ENCODE measurements at regions not wholly inside any gene's neighbourhood (a gene's known extent, or its start where the extent isn't known, plus 50 kb on each side); places are given as distances from the start of the nearest gene placed in this dataset.
A peak's percentile ranks its signal among the peaks of the same experiment; 100 is the strongest.

DNA sequence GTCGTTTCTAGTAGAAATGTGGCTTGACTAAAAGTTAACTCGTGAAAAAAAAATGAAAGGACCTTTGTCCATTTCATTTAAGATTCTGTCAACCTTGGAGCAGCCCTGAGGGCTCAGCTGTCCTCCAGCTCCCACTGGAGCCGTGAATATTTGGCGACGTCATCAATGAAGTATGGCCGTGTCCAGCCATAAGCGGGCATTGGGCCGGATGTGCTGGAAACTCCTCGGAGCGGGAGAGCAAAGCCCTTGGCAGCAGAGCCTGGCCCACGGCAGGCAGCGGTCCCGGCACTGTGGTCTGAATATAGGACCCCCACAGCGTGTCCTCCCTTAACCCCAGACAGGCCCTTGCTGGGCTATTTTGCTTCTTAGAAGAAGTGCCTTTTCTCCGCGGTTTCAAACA is 50.0 kb downstream of the JAKMIP3 start:
- peak; percentile 74 for DNase-seq

- DNase-seq: no peak
Measured at GRCh38 chr10:132117146-132117545, 51.4 kb downstream of the JAKMIP3 start.

DNA sequence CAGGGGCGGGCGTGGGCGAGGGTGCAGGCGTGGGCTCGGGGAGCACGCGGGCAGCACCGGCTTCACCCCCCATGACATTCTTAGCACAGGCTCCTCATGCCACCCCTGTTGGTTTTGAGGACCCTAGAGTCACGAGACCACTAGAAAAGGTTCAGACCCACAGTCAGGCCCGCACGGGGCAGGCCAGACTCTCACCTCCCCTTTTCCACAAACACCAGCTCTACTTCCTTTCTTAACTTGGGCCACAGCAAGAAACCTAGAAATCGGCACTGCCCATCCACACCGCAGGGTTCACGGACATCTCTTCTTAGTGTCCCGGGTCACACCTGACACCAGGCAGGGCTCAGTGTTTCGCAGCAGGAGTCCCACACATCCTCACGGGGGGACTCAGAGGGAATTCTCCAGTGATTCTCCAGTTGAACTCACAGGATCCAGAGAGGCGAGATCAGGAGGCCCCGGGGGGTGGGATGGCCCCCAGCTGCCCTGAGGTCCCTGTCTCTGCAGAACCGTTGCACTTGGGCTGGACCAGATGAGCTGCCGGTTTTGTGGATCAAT is 52.0 kb downstream of the JAKMIP3 start:
- DNase-seq: no peak

DNA sequence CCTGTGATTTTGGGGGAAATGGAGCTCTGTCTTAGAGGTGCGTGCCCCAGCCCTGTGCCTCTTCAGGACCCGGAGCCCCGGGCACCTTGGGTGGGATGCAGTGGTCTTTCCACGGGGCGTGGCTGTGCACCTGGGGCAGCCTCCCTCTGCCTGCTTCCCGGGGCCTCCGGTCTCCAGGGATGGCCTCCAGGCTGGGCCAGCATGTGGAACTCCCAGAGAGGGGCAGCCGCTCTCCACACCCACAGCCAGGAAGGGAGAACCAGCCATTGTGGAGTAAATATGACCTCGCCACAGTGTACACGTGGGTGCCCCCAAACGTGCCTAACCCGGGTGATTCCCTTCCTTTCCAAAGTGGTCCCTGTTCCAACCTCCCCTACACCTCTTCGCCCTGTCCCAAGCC is 52.6 kb downstream of the JAKMIP3 start:
- no peak for DNase-seq

DNA sequence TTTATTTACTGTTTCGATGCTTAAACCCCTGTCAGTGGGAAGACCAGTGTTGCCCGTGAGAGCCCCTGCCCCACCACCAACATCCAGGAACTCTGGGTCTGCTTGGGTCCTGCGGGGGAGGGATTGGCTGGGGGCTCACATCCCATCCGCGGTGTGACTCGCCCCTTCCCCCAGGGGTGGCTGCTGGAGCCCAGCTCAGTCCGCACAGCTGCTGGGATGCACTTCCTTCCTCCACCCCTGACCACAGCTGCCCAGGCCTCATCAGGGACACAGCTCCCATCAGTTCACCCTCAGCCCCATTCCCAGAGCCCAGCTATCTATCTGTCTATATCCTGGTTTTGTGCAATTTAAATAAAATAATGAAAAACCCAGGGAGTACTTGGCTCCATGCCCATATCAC is 54.5 kb downstream of the JAKMIP3 start:
- DNase-seq: no peak

DNA sequence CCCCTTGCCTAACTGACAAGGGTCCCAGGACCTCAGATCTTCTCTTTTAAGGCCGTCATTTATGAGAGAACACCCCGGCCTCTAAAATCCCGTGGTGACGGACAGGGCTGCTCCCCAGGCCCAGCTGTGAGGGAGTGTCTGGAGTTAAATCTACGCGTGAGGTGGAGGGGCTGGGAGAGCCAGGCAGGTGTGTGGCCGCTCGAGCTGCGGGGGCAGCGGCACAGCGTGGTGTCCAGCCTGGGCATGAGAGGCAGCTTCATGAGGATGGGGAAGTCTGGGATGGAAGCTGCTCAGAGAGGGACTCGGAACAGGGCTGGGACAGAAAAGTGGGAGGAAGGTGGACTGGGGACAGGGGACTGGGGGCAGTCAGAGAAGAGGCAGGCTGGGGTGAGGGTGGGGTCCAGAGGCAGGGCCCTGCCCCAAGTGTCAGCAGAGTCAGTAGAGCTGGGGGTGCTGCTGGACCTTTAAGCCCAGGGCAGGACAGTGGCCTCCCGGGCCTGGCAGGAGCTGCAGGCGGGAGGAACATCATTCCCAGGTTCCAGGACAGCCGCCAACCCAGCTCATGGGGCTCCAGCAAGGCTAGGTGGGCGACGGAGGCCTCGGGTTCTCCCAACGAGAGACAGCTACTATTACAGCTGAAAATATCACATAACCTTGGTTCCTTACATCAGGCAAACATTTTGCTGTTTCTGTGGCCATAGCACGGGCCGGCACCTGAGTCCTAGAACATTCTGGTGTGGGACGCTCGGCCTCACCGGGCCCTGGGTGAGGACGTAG is 55.2 kb downstream of the JAKMIP3 start:
- no peak for DNase-seq

- DNase-seq: no peak
Measured at GRCh38 chr10:132121511-132121830, 55.7 kb downstream of the JAKMIP3 start.

DNA sequence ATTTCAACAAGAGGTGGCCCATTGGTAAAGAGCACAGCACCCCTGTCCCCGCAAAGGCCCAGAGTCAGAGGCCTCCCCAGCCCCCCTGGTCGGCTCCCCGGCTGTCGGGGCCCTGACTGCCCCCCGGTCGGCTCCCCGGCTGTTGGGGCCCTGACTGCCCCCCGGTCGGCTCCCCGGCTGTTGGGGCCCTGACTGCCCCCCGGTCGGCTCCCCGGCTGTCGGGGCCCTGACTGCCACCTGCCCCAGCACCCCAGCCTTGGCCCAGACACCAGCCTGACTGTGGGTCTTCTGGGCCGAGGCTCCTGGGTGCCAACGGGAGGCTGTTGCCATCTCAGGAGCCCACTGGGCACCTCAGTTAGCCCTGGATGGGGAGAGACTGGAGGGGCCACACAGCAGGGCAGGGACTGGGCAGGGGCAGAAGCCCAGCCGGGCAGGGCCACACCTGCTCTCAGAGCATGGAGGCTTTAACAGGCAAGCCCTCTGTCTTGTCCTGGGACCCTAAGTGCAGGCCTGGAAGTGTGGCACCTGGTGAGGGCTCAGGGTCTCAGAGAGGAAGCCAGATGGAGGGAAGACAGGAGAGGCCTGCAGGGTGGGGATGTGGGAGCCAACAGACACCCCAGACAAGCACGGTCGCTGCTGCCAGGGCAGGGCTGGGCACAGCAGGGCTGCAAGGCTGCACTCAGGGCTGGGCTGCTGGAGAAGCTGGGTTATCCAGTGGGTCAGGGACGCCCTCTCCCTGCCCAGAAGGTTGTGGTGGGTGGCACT is 56.5 kb downstream of the JAKMIP3 start:
- DNase-seq: no peak

GRCh38 chr10:132122939-132123445 is 57.2 kb downstream of the JAKMIP3 start:
- no peak for DNase-seq

DNA sequence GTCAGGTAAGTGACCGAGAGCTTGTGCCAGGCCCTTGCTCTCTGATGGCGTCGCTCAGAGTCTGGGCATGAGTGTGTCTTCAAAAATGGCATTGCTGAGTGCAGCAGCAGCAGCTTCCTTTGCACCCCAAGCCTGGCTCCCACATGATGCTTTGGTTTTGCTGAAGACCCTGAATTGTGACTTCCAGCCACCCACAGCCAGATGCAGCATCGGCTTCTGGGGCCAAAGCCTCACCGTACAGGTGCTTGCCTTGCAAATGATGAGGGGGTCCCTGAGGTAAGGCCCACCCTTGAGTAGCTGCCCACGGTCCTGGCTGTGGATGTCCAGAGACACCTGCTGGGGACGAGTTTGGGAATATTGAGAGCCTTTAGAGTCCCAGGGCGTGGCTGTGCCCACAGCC is 57.9 kb downstream of the JAKMIP3 start:
- no peak for DNase-seq

GRCh38 chr10:132124201-132124920 is 58.6 kb downstream of the JAKMIP3 start:
- no peak for DNase-seq

- peak; percentile 21 for DNase-seq
Measured at GRCh38 chr10:132129431-132129830, 57.3 kb upstream of the DPYSL4 start.

- no peak for DNase-seq
Measured at GRCh38 chr10:132130286-132131265, 56.2 kb upstream of the DPYSL4 start.

DNA sequence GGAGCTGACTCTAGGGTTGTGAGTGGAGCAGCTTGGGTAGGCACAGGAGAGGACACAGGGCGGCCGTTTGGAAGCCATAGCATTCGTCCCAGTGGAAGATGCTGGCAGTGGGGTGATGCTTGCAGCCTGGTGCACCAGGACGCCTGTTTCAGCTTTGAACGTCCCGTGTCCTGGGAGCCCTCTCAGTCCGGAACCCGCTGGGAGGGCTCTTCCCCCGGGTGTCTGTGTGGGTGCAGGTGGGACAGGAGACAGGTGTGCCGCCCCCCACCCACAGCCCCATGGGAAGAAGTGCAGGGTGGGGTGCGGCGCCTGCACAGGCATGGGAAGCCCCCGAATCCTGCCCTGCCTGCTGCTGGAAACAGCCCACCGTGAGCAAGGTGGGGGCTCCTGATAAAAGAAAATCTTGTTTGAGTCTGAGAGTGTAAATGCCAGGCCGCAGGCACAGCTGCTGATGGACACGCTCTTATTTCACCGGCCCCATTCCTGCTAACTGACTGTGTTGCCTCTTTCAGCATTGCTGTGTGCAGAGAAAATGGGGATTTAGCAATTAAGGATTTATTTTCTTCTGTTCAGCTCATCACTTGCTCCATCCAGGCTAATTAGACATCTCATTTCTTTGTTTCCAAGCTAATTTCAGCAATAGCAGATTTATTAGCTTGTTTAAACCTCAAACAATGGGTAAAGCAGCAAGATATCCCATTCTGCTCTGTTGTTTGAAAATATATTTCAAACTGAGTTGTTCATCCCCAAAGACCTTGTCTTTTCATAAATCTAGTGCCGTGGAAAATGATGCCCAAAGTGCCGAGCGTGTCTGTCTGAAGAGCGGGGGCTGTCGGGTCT is 54.9 kb upstream of the DPYSL4 start:
- DNase-seq: peak; percentile 67

DNA sequence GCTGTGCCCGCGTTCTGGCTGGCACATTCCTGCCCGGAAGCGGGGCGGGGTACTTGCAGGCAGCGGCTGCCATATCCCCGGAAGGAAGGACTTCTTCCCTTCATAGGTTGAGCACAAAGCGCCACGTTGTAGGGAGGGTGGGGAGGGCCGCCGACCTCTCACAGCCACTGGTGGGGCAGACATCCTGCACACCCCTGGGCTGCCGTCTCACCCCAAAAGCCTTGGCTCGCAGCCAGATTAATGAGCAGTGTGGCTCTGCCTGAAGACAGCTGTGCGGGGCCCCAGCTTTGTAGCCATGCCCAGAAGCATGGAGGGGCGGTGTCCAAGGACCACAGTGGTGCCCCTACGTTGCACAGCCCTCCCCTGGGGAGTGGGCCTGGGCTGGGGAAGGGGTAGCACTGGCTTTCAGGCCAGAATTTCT is 54.3 kb upstream of the DPYSL4 start:
- peak; percentile 86 for DNase-seq

DNA sequence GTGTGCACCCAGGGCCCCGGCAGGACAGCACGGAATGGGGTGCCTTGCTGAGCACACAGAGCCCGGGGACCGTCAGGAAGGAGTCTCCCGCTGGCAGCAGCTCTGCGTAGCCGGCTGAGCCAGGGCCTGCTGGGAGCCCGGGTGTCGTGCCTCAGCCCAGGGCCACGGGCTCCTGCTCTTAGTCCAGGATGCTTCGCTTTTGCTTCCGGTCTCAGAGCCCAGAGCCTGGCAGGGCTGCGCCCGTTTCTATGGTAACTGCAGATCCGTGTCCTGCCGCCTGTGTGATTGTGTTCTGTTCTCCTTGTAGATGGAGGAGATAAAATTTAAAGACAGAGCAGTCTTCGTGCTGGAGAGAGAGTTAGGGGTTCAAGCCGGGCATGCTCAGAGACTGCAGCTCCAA is 53.7 kb upstream of the DPYSL4 start:
- peak; percentile 35 for DNase-seq

DNA sequence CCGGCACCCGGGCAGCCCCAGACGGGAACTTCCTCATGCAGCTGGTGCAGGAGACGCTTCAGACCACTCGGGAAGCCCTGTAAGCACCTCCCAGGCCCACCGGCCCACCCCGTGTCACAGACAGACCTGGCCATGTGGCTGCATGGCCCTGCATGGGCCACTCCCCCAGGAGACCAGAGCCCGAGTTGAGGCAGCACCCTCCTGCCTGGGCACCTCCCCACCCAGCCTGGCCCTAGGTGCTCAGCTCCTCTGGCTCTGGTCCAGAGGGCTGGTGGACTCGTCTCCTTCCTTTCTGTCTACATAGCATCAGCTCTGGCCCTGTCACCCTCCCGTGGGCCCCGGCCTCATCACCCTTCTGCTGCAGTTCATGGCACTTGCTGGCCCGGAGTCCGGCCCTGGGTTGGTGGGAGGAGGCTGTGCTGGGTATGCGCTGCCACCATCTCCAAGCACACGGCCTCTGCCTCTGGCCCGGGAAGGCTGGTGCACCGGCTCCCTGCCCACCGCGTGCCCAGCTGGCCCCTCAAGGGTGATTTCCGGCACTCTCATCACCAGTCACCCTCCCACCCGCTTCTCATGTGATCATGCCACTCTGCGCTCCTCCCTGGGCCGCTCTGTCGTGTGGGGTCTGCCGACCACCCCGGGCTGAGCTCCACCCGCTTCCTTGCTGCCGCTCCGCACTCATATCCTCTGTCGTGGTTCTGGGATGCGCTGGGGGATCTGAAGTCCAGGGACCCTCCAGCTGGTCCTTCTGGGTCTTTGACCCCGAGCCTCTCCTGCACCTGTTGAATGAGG is 53.1 kb upstream of the DPYSL4 start:
- DNase-seq: no peak

GRCh38 chr10:132134241-132135052 is 52.3 kb upstream of the DPYSL4 start:
- peak; percentile 31 for DNase-seq

All from tongue (tissue), 1 donor.